ENCODE measurements at regions not wholly inside any gene's neighbourhood (a gene's known extent, or its start where the extent isn't known, plus 50 kb on each side); places are given as distances from the start of the nearest gene placed in this dataset.

GRCh38 chr12:23303220-23303619, 646.2 kb downstream of the SOX5 start:
- Histone ChIP-seq H3K36me3 (ENCODE audit: insufficient read depth, low read length) (no peaks in the 10 kb centered on the region), H3K4me3 (ENCODE audit: low read length) (no peak overlapping the region), H3K27me3 (ENCODE audit: control insufficient read depth in 1 of 2, insufficient read depth in 2 of 2, low read length in 2 of 2) (no peaks in the 10 kb centered on the region), H3K9me3 (ENCODE audit: control insufficient read depth in 1 of 2, insufficient read depth in 1 of 2, low read length in 2 of 2) (peaks cover 0 to 1% of the 10 kb centered on the region in 2 experiments), H3K27ac (ENCODE audit: low read depth in 1 of 2, low read length in 2 of 2) (no peak overlapping the region), H3K4me1 (ENCODE audit: insufficient read depth, low read length) (no peaks in the 10 kb centered on the region)
- ChIA-PET POLR2A (no interaction called here), CTCF (no interaction called here)
- H3K27ac Mint-ChIP-seq, result no peak overlapping the region
- DNase-seq (no peak), ATAC-seq (ENCODE audit: poor library complexity) (no peak)
- intact Hi-C loops (cut with DNase I, micrococcal nuclease), result no loop called here
- H3K36me3 Mint-ChIP-seq (ENCODE audit: low read depth), result no peaks in the 10 kb centered on the region
- TF ChIP-seq CTCF (IDR thresholded peaks at IDR 0.05), result no peak
- H3K27me3 Mint-ChIP-seq, result no peaks in the 10 kb centered on the region
- H3K4me3 Mint-ChIP-seq, result no peak overlapping the region
- no peaks in the 10 kb centered on the region for H3K4me1 Mint-ChIP-seq (ENCODE audit: low read depth)
- peaks cover 5% of the 10 kb centered on the region for H3K9me3 Mint-ChIP-seq

- DNase-seq (no peak), ATAC-seq (ENCODE audit: poor library complexity) (no peak)
- no peak overlapping the region for H3K4me3 ChIP-seq (ENCODE audit: low read length)
- H3K4me1 ChIP-seq (ENCODE audit: insufficient read depth, low read length), result no peaks in the 10 kb centered on the region
- H3K36me3 ChIP-seq (ENCODE audit: insufficient read depth, low read length), result no peaks in the 10 kb centered on the region
- H3K27me3 ChIP-seq (ENCODE audit: control insufficient read depth in 1 of 2, insufficient read depth in 2 of 2, low read length in 2 of 2), result no peaks in the 10 kb centered on the region
- TF ChIP-seq CTCF (IDR thresholded peaks at IDR 0.05), result no peak
- peaks cover 0 to 5% of the 10 kb centered on the region in 2 experiments for H3K9me3 ChIP-seq (ENCODE audit: control insufficient read depth in 1 of 2, insufficient read depth in 1 of 2, low read length in 2 of 2)
- no peaks in the 10 kb centered on the region for H3K36me3 Mint-ChIP-seq (ENCODE audit: low read depth)
- ChIA-PET POLR2A (no interaction called here), CTCF (no interaction called here)
- no peak overlapping the region for H3K27ac ChIP-seq (ENCODE audit: low read depth in 1 of 2, low read length in 2 of 2)
- no peaks in the 10 kb centered on the region for H3K4me1 Mint-ChIP-seq (ENCODE audit: low read depth)
- no peaks in the 10 kb centered on the region for H3K27me3 Mint-ChIP-seq
- intact Hi-C loops (cut with DNase I, micrococcal nuclease), result no loop called here
- H3K4me3 Mint-ChIP-seq, result no peak overlapping the region
- no peak overlapping the region for H3K27ac Mint-ChIP-seq
- peaks cover 5% of the 10 kb centered on the region for H3K9me3 Mint-ChIP-seq
Observed at GRCh38 chr12:23303821-23304220, 645.6 kb downstream of the SOX5 start.

GRCh38 chr12:23333938-23334337, 615.5 kb downstream of the SOX5 start:
- peaks cover 0 to 4% of the 10 kb centered on the region in 2 experiments for H3K9me3 ChIP-seq (ENCODE audit: control insufficient read depth in 1 of 2, insufficient read depth in 1 of 2, low read length in 2 of 2)
- no peak overlapping the region for H3K27ac Mint-ChIP-seq
- H3K36me3 ChIP-seq (ENCODE audit: insufficient read depth, low read length), result no peaks in the 10 kb centered on the region
- ATAC-seq (ENCODE audit: poor library complexity) (no peak), DNase-seq (no peak)
- H3K4me1 Mint-ChIP-seq (ENCODE audit: low read depth), result no peaks in the 10 kb centered on the region
- intact Hi-C loops (cut with DNase I, micrococcal nuclease), result no loop called here
- TF ChIP-seq CTCF (IDR thresholded peaks at IDR 0.05), result no peak
- H3K4me3 ChIP-seq (ENCODE audit: low read length), result no peak overlapping the region
- ChIA-PET CTCF (no interaction called here), POLR2A (no interaction called here)
- no peak overlapping the region for H3K27ac ChIP-seq (ENCODE audit: low read depth in 1 of 2, low read length in 2 of 2)
- H3K4me1 ChIP-seq (ENCODE audit: insufficient read depth, low read length), result no peaks in the 10 kb centered on the region
- no peaks in the 10 kb centered on the region for H3K36me3 Mint-ChIP-seq (ENCODE audit: low read depth)
- H3K4me3 Mint-ChIP-seq, result no peak overlapping the region
- H3K27me3 Mint-ChIP-seq, result no peaks in the 10 kb centered on the region
- H3K9me3 Mint-ChIP-seq, result peaks cover 5% of the 10 kb centered on the region
- H3K27me3 ChIP-seq (ENCODE audit: control insufficient read depth in 1 of 2, insufficient read depth in 2 of 2, low read length in 2 of 2), result no peaks in the 10 kb centered on the region

All from CD4-positive, alpha-beta T cell (primary cell).